Subcutaneous abdominal adipose tissue (tissue), 5 donors: ENCODE measurements at regions not wholly inside any gene's neighbourhood (a gene's known extent, or its start where the extent isn't known, plus 50 kb on each side); places are given as distances from the start of the nearest gene placed in this dataset.
A peak's percentile ranks its signal among the peaks of the same experiment; 100 is the strongest.
"Not testable (repeated sequence)": the region's sequence is repeated elsewhere in the genome, so short reads cannot be mapped to it uniquely, and the experiment has no call there.

Experiments
- H3K27ac ChIP-seq: one replicate; pipeline ENCODE4 v1.7.0; 2013; ENCODE audit warnings: low read depth, mild to moderate bottlenecking, inconsistent platforms, low read length, moderate library complexity
- H3K27me3 ChIP-seq, 5 donors: one replicate each; pipeline ENCODE4 v1.7.0; 2013; ENCODE audit warnings: low read length in 5 of 5, inconsistent platforms in 1 of 5; ENCODE audit not compliant: control insufficient read depth in 5 of 5, insufficient read depth in 4 of 5
- H3K36me3 ChIP-seq, 5 donors: one replicate each; pipeline ENCODE4 v1.7.0; 2013; ENCODE audit warnings: low read length in 5 of 5; ENCODE audit not compliant: control insufficient read depth in 5 of 5, insufficient read depth in 5 of 5
- H3K4me1 ChIP-seq, 5 donors: one replicate each; pipeline ENCODE4 v1.7.0; 2013; ENCODE audit warnings: low read length in 5 of 5, mild to moderate bottlenecking in 3 of 5, moderate library complexity in 1 of 5; ENCODE audit not compliant: control insufficient read depth in 5 of 5, insufficient read depth in 5 of 5
- H3K4me3 ChIP-seq, 5 donors: one replicate each; pipeline ENCODE4 v1.7.0; 2013; ENCODE audit warnings: low read length in 5 of 5, low read depth in 1 of 5
- H3K9ac ChIP-seq, 5 donors: one replicate each; pipeline ENCODE4 v1.7.0; 2013; ENCODE audit warnings: low read length in 5 of 5, mild to moderate bottlenecking in 4 of 5, moderate library complexity in 3 of 5
- H3K9me3 ChIP-seq, 5 donors: one replicate each; pipeline ENCODE4 v1.7.0; 2013; ENCODE audit warnings: low read length in 5 of 5; ENCODE audit not compliant: control insufficient read depth in 5 of 5
- donor health status: healthy.
- donor health status: healthy.
- donor health status: healthy.
- donor health status: healthy.
- donor health status: healthy.

DNA sequence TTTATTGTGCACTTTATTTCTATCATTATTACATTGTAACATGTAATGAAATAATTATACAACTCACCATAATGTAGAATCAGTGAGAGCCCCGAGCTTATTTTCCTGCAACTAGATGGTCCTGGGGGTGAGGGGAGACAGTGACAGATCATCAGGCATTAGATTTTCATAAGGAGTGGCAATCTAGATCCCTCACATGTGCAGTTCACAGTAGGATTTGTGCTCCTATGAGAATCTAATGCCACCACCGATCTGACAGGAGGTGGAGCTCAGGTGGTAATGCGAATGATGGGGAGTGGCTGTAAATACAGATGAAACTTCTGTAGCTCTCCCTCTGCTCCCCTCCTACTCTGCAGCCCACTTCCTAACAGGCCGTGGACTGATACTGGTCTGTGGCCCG lies 58.5 kb upstream of the SCAF4 start:
- not testable (repeated sequence) for H3K27ac ChIP-seq, H3K9me3 ChIP-seq, H3K27me3 ChIP-seq, H3K36me3 ChIP-seq, H3K4me3 ChIP-seq, H3K9ac ChIP-seq
- H3K4me1 ChIP-seq, result peaks cover 0 to 14% (median 11%) of the 10 kb centered on the region in 5 donors

DNA sequence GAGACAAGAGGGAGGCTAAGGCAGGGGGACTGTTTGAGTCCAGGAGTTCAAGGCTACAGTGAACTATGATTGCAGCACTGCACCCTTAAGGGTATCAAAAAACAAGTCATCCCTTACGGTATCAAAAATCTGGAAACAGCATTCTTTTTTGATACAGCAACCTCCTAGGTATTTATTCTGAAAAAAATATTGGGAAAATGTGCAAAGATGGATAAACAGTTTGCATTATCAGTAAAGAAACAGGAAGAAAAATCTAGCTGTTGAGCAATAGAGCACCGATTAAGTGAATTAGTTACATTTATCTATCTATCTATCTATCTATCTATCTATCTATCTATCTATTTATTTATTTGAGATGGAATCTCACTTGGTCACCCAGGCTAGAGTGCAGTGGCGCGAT lies 56.7 kb upstream of the SCAF4 start:
- Histone ChIP-seq H3K36me3 (no peaks in the 10 kb centered on the region), H3K27me3 (no peaks in the 10 kb centered on the region), H3K9me3 (no peaks in the 10 kb centered on the region), H3K9ac (no peak overlapping the region), H3K27ac (no peak overlapping the region), H3K4me1 (peaks cover 0 to 14% (median 11%) of the 10 kb centered on the region in 5 donors), H3K4me3 (no peak overlapping the region)

DNA sequence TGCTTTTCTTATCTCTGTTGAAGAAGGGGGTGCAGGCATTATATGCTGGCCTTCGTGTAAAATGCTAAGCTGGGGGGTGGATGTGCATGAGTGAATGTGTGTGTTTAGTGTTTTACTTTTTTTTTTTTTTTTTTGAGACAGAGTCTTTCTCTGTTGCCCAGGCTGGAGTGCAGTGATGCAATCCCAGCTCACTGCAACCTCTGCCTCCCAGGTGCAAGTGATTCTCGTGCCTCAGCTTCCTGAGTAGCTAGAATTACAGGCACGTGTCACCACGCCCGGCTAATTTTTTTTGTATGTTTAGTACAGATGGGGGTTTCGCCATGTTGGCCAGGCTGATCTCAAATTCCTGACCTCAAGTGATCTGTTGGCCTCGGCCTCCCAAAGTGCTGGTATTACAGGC lies 55.8 kb upstream of the SCAF4 start:
- H3K9ac ChIP-seq, H3K9me3 ChIP-seq, H3K27me3 ChIP-seq, H3K36me3 ChIP-seq, H3K4me3 ChIP-seq, H3K27ac ChIP-seq: not testable (repeated sequence)
- H3K4me1 ChIP-seq, result peaks cover 0 to 14% (median 11%) of the 10 kb centered on the region in 5 donors

DNA sequence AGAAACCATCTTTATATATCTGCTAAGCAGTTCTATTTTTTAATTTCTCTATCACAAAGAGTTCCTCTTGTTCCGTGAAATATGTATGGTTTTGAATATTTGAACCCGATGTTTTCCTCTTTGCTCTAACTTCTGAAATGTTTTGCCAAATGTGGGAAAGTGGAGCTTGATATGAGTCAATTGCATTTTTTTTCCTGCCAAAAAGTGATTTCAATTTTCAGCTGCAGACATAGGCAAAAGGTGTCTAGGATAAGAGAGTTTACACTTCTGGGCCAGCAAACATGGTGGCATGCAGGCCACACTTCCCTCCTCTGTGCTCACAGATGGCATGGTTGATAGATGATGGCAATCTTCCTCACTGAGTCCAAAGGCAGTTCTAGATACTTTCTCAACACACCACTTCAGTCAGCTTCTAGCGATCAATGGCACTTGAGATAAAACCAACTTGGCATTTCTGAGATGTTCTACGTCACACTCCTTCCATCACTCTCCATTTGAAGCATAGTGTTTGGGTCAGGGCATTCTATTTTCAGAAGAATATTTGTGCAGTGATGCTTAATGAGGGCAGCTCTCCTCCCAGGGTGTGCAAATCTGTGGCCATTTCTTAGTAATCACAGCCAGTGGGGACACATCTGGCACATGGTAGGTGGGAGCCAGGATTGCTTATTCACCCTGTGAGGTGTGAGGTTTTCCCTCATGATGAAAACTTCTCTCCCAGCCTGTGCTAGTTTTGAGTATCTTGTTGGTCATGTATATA lies 54.4 kb upstream of the SCAF4 start:
- no peaks in the 10 kb centered on the region for H3K27me3 ChIP-seq
- no peaks in the 10 kb centered on the region for H3K9me3 ChIP-seq
- no peak overlapping the region for H3K4me3 ChIP-seq
- H3K27ac ChIP-seq, result peak overlapping the region; percentile 39
- peaks cover 0 to 14% (median 11%) of the 10 kb centered on the region in 5 donors for H3K4me1 ChIP-seq
- no peak overlapping the region for H3K9ac ChIP-seq
- H3K36me3 ChIP-seq, result no peaks in the 10 kb centered on the region

DNA sequence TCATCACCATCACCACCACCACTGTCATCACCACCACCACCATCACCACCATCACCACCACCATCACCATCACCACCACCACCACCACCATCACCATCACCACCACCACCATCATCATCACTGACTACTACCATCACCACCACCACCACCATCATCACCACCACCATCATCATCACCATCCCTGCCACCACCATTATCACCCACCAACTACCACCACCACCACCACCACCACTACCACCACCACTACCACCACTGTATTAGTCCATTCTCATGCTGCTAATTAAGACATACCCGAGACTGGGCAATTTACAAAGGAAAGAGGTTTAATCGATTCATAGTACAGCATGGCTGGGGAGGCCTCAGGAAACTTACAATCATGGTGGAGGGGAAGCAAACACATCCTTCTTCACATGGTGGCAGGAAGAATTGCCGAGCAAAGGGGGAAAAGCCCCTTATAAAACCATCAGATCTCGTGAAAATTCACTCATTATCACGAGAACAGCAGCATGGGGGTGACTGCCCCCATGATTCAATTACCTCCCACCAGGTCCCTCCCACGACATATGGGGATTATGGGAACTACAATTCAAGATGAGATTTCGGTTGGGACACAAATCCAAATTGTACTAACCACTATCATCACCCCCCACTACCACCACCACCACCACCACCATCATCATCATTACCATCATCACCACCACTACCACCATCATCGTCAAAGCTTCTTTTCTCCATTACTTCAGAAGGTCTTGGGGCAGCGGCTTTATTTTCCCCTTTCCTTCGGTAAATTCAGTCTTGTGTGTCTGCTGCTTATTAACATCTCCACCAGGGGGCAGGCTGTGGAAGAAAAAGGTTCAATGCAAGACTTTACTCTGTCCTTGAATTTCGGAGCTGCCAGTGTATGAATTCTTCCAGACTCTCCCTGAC lies 53.6 kb upstream of the SCAF4 start:
- not testable (repeated sequence) for H3K4me3 ChIP-seq, H3K9me3 ChIP-seq, H3K9ac ChIP-seq, H3K27me3 ChIP-seq, H3K36me3 ChIP-seq
- Histone ChIP-seq H3K27ac (peak overlapping the region; percentile 39), H3K4me1 (peaks cover 0 to 14% (median 11%) of the 10 kb centered on the region in 5 donors)

DNA sequence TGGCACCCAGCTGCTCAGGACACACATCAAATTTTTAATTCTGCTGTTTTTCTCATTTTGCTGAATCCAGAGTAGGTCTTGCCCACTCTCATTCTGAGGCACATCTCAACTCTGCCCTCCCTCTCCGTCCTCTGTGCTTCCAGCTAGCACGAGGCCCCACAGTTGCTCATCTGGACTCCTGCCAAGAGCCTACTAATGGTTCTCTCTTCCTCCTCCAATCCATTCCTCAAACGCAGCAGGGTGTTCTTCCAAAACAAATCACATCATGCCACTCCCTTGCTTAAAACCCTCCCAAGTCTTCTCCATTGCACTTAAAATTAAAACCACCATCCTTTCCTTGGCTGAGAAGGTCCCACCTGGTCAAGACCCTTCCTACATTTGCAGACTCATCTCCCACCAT lies 49.8 kb upstream of the SCAF4 start:
- Histone ChIP-seq H3K9me3 (no peaks in the 10 kb centered on the region), H3K36me3 (no peaks in the 10 kb centered on the region), H3K27ac (no peak overlapping the region), H3K27me3 (no peaks in the 10 kb centered on the region), H3K4me3 (no peak overlapping the region), H3K4me1 (peaks cover 0 to 11% (median 7%) of the 10 kb centered on the region in 5 donors), H3K9ac (no peak overlapping the region)
